Adrenal gland (tissue), 9 donors: ENCODE measurements at regions not wholly inside any gene's neighbourhood (a gene's known extent, or its start where the extent isn't known, plus 50 kb on each side); places are given as distances from the start of the nearest gene placed in this dataset.

ENCODE experiments used
- DNase-seq, 7 donors: peaks; one replicate each; pipeline ENCODE4 v3.0.0-alpha.2; 2019 to 2020
- H3K27ac ChIP-seq, 5 donors: fragments of 200-600 bp; sonication (generic) in 4 of 5; 1 replicate in 3 of 5; 2 replicates in 2 of 5; pipeline versions ENCODE4 v1.5.1 to v1.8.0; 2016 to 2020; ENCODE audit warnings: mild to moderate bottlenecking in 1 of 5
- H3K27me3 ChIP-seq: fragments of 200-600 bp; 2 replicates; pipeline ENCODE4 v1.8.0; 2021
- H3K36me3 ChIP-seq, 2 donors: fragments of 200-600 bp; replicated peaks in 1 of 2; 1 replicate in 1 of 2; 2 replicates in 1 of 2; pipeline versions ENCODE4 v1.5.1 to v1.8.0; 2018 to 2022
- H3K4me1 ChIP-seq, 2 donors: fragments of 200-600 bp; replicated peaks in 1 of 2; 1 replicate in 1 of 2; 2 replicates in 1 of 2; pipeline versions ENCODE4 v1.5.1 to v1.8.0; 2018 to 2021
- H3K4me3 ChIP-seq, 4 donors: fragments of 200-600 bp; sonication (generic) in 3 of 4; one replicate each; pipeline ENCODE4 v1.5.1; 2016 to 2018
- H3K9me3 ChIP-seq, 3 donors: fragments of 200-600 bp; sonication (generic) in 1 of 3; replicated peaks in 1 of 3; 1 replicate in 2 of 3; 2 replicates in 1 of 3; pipeline versions ENCODE4 v1.5.1 to v1.8.0; 2016 to 2021
- CTCF ChIP-seq, 6 experiments: fragments of 450-650 bp in 4 of 6; fragments of 200-600 bp in 2 of 6; sonication (generic) in 1 of 6; IDR thresholded peaks; 1 replicate in 5 of 6; 2 replicates in 1 of 6; pipeline versions ENCODE4 v1.5.1 to v1.8.0; 2016 to 2021; ENCODE audit warnings: antibody characterized with exemption in 6 of 6, mild to moderate bottlenecking in 2 of 6, moderate library complexity in 1 of 6
- POLR2A ChIP-seq, 2 donors: fragments of 450-650 bp; IDR thresholded peaks; one replicate each; pipeline ENCODE4 v1.6.1; 2017; ENCODE audit warnings: antibody characterized with exemption in 2 of 2, mild to moderate bottlenecking in 2 of 2, moderate library complexity in 1 of 2
- WGBS, 4 donors: extraction: QIAGEN DNeasy Blood & Tissue Kit in 2 of 4; methylation state at CpG; one replicate each; pipeline versions ENCODE4 v1.1.5 to v1.1.7; 2013 to 2017; 5-methylcytosine and 5-hydroxymethylcytosine counted together
- intact Hi-C, 2 donors: fragments of 100-400 bp; cut with DNase I; formaldehyde crosslinking; loops; one replicate each; pipeline versions ENCODE4 v1.14.1 to v1.15.0; 2022 to 2023
- donor health status: healthy with polysubstance abuse.
- donor health status: Bipolar disorder and iron deficiency.
- donor health status: DM: yes; HTN: yes; CAD: no.
- donor health status: DM: no; HTN: no; CAD: no.
- donor health status: DM: no; HTN: no; CAD: no.

- Histone ChIP-seq H3K36me3 (no peaks in the 10 kb centered on the region), H3K9me3 (peaks cover 0 to 11% (median 0%) of the 10 kb centered on the region in 3 donors), H3K27ac (no peak overlapping the region), H3K4me3 (no peak overlapping the region), H3K27me3 (no peaks in the 10 kb centered on the region), H3K4me1 (no peaks in the 10 kb centered on the region)
- WGBS, 4 donors, result 65 to 71% (median 69%) methylated on average over 4 of the region's 4 CpGs
- DNase-seq, result no peak
- intact Hi-C loops, result no loop called here
- no peak for TF ChIP-seq POLR2A (IDR thresholded peaks at IDR 0.05)
These were observed 224.0 kb downstream of the COG6 start for GRCh38 chr13:39879286-39880035.

- H3K4me1 ChIP-seq, result no peaks in the 10 kb centered on the region
- no peak for DNase-seq
- 39 to 50% (median 42%) methylated on average over 2 of the region's 2 CpGs for WGBS, 4 donors
- H3K27me3 ChIP-seq, result no peaks in the 10 kb centered on the region
- no peak overlapping the region for H3K27ac ChIP-seq
- no peak for TF ChIP-seq POLR2A (IDR thresholded peaks at IDR 0.05)
- no peak for TF ChIP-seq CTCF (IDR thresholded peaks at IDR 0.05)
- H3K9me3 ChIP-seq, result peaks cover 0 to 12% (median 7%) of the 10 kb centered on the region in 3 donors
- no peak overlapping the region for H3K4me3 ChIP-seq
- intact Hi-C loops, result no loop called here
- H3K36me3 ChIP-seq, result no peaks in the 10 kb centered on the region
These were observed 225.9 kb downstream of the COG6 start for GRCh38 chr13:39881383-39881782.

- no peak overlapping the region for H3K27ac ChIP-seq
- no peaks in the 10 kb centered on the region for H3K27me3 ChIP-seq
- DNase-seq, result no peak
- WGBS, 4 donors, result 45 to 64% (median 52%) methylated on average over 1 of the region's 1 CpG
- peaks cover 0 to 12% (median 7%) of the 10 kb centered on the region in 3 donors for H3K9me3 ChIP-seq
- H3K4me1 ChIP-seq, result no peaks in the 10 kb centered on the region
- TF ChIP-seq CTCF (IDR thresholded peaks at IDR 0.05) (no peak), POLR2A (IDR thresholded peaks at IDR 0.05) (no peak)
- H3K4me3 ChIP-seq, result no peak overlapping the region
- H3K36me3 ChIP-seq, result no peaks in the 10 kb centered on the region
- intact Hi-C loops, result no loop called here
These were observed 226.4 kb downstream of the COG6 start for GRCh38 chr13:39881887-39882286.

GRCh38 chr13:39884166-39884565 is 228.7 kb downstream of the COG6 start:
- TF ChIP-seq CTCF (IDR thresholded peaks at IDR 0.05) (no peak), POLR2A (IDR thresholded peaks at IDR 0.05) (no peak)
- Histone ChIP-seq H3K9me3 (peaks cover 0 to 12% (median 7%) of the 10 kb centered on the region in 3 donors), H3K36me3 (no peaks in the 10 kb centered on the region), H3K27me3 (no peaks in the 10 kb centered on the region), H3K4me3 (no peak overlapping the region), H3K27ac (no peak overlapping the region), H3K4me1 (no peaks in the 10 kb centered on the region)
- intact Hi-C loops, result no loop called here
- 0 to 78% (median 0%) methylated on average over 1 of the region's 1 CpG for WGBS, 4 donors
- no peak for DNase-seq

GRCh38 chr13:39886336-39886735 is 230.9 kb downstream of the COG6 start:
- Histone ChIP-seq H3K27me3 (no peaks in the 10 kb centered on the region), H3K27ac (no peak overlapping the region), H3K36me3 (no peaks in the 10 kb centered on the region), H3K4me1 (no peaks in the 10 kb centered on the region), H3K9me3 (peaks cover 0 to 12% (median 7%) of the 10 kb centered on the region in 3 donors), H3K4me3 (no peak overlapping the region)
- intact Hi-C loops, result no loop called here
- TF ChIP-seq POLR2A (IDR thresholded peaks at IDR 0.05), result no peak
- no peak for TF ChIP-seq CTCF (IDR thresholded peaks at IDR 0.05)
- no peak for DNase-seq
